ENCODE measurements at regions not wholly inside any gene's neighbourhood (a gene's known extent, or its start where the extent isn't known, plus 50 kb on each side); places are given as distances from the start of the nearest gene placed in this dataset.

- no peak overlapping the region for H3K27ac ChIP-seq
- TF ChIP-seq CTCF (conservative IDR thresholded peaks at IDR 0.05), result no peak
- no peak for TF ChIP-seq ZFX (IDR thresholded peaks at IDR 0.05)
These were observed 168.6 kb downstream of the SOX2 start for GRCh38 chr3:181880331-181880730.

- TF ChIP-seq CTCF (conservative IDR thresholded peaks at IDR 0.05) (no peak), ZFX (IDR thresholded peaks at IDR 0.05) (no peak)
- no peak overlapping the region for H3K27ac ChIP-seq
These were observed 170.0 kb downstream of the SOX2 start for GRCh38 chr3:181881749-181882148.

- H3K27ac ChIP-seq, result no peak overlapping the region
- TF ChIP-seq CTCF (conservative IDR thresholded peaks at IDR 0.05) (no peak), ZFX (IDR thresholded peaks at IDR 0.05) (no peak)
These were observed 174.3 kb downstream of the SOX2 start for GRCh38 chr3:181885868-181886630.

GRCh38 chr3:181886676-181887075 lies 175.0 kb downstream of the SOX2 start:
- no peak for TF ChIP-seq ZFX (IDR thresholded peaks at IDR 0.05)
- TF ChIP-seq CTCF (conservative IDR thresholded peaks at IDR 0.05), result no peak
- H3K27ac ChIP-seq, result no peak overlapping the region

- TF ChIP-seq CTCF (conservative IDR thresholded peaks at IDR 0.05) (no peak), ZFX (IDR thresholded peaks at IDR 0.05) (no peak)
- H3K27ac ChIP-seq, result no peak overlapping the region
These were observed 176.0 kb downstream of the SOX2 start for GRCh38 chr3:181887685-181888084.

- H3K27ac ChIP-seq, result no peak overlapping the region
- TF ChIP-seq ZFX (IDR thresholded peaks at IDR 0.05), result no peak
- TF ChIP-seq CTCF (conservative IDR thresholded peaks at IDR 0.05), result no peak
These were observed 176.5 kb downstream of the SOX2 start for GRCh38 chr3:181888234-181888633.

- no peak for TF ChIP-seq ZFX (IDR thresholded peaks at IDR 0.05)
- no peak for TF ChIP-seq CTCF (conservative IDR thresholded peaks at IDR 0.05)
- H3K27ac ChIP-seq, result no peak overlapping the region
These were observed 181.1 kb downstream of the SOX2 start for GRCh38 chr3:181892848-181893247.

Measured in C4-2B (cell line).